ENCODE measurements at regions not wholly inside any gene's neighbourhood (a gene's known extent, or its start where the extent isn't known, plus 50 kb on each side); places are given as distances from the start of the nearest gene placed in this dataset.

DNA sequence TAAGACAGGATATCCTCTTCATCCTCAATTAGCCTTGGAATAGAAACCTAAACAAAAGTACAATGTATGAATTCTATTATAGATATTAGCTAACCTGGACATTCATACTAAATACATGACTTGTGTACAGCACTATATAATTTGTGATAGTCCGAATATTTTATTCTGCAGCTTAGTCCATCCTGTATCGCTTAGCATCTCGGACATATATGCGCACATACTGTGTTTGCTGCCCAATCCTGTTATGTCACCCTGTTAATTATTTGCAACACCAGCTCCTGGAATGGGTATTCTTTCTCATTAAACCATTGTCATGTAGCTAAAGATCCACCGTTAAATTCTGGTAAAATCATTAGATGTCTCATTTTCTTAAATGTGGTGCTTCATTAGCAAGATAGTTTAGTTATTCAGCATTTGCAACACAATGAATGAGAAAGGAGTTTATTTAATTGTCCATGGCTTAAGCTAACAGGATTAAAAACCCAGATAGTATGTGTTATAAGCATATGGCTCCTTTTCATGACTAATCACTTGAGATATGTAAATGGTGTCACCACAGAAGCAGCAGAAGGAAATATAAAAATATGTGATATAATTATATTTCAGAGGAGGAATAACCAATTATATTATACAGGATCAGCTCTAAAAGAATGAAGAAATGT is 156.0 kb upstream of the ARHGAP5 start:
- no peak for TF ChIP-seq FOXM1 (IDR thresholded peaks at IDR 0.05; ENCODE audit: borderline replicate concordance)
- TF ChIP-seq NFRKB (IDR thresholded peaks at IDR 0.05) = no peak
- TF ChIP-seq ZNF384 (IDR thresholded peaks at IDR 0.05) = no peak
- no peak for TF ChIP-seq BHLHE40 (IDR thresholded peaks at IDR 0.05; ENCODE audit: borderline replicate concordance)
- no peak for TF ChIP-seq SP1 (IDR thresholded peaks at IDR 0.05)
- no peak for TF ChIP-seq ELF4 (IDR thresholded peaks at IDR 0.05)

All from HEK293T (cell line).